Smooth muscle cell (in vitro differentiated cells): ENCODE measurements at regions not wholly inside any gene's neighbourhood (a gene's known extent, or its start where the extent isn't known, plus 50 kb on each side); places are given as distances from the start of the nearest gene placed in this dataset.

Experiments used
- DNase-seq: peaks from one replicate; lab custom pipeline; 2025; ENCODE audit not compliant: unreplicated experiment; lab: John Stamatoyannopoulos, UW
- H2AFZ ChIP-seq: fragments of 200-600 bp; sonication (generic); 2 replicates; pipeline ENCODE4 v1.6.0; 2016; ENCODE audit warnings: antibody characterized with exemption, low read depth, mild to moderate bottlenecking
- H3F3A ChIP-seq: fragments of 200-600 bp; sonication (generic); 2 replicates; pipeline ENCODE4 v1.6.0; 2017; ENCODE audit warnings: antibody characterized with exemption, low read depth
- H3K27ac ChIP-seq: fragments of 200-600 bp; sonication (generic); 2 replicates; pipeline ENCODE4 v1.5.1; 2016; ENCODE audit warnings: low read depth, mild to moderate bottlenecking
- H3K27me3 ChIP-seq: fragments of 200-600 bp; sonication (generic); 2 replicates; pipeline ENCODE4 v1.6.1; 2016; ENCODE audit warnings: low read depth, mild to moderate bottlenecking
- H3K36me3 ChIP-seq: fragments of 200-600 bp; sonication (generic); 2 replicates; pipeline ENCODE4 v1.5.1; 2016; ENCODE audit warnings: low read depth
- H3K4me1 ChIP-seq: fragments of 200-600 bp; sonication (generic); 2 replicates; pipeline ENCODE4 v1.5.1; 2016; ENCODE audit warnings: low read depth
- H3K4me2 ChIP-seq: fragments of 200-600 bp; sonication (generic); 2 replicates; pipeline ENCODE4 v1.6.0; 2016; ENCODE audit warnings: mild to moderate bottlenecking
- H3K4me3 ChIP-seq: fragments of 200-600 bp; sonication (generic); 2 replicates; pipeline ENCODE4 v1.5.1; 2016; ENCODE audit warnings: mild to moderate bottlenecking
- H3K79me2 ChIP-seq: fragments of 200-600 bp; sonication (generic); 2 replicates; pipeline ENCODE4 v1.6.0; 2016; ENCODE audit warnings: low read depth, mild to moderate bottlenecking
- H3K9ac ChIP-seq: fragments of 200-600 bp; sonication (generic); 2 replicates; pipeline ENCODE4 v1.6.0; 2016; ENCODE audit warnings: low read depth
- H3K9me3 ChIP-seq: fragments of 200-600 bp; sonication (generic); replicated peaks from 2 replicates; pipeline ENCODE4 v1.5.1; 2016; ENCODE audit warnings: low read depth
- H4K20me1 ChIP-seq: fragments of 200-600 bp; sonication (generic); 2 replicates; pipeline ENCODE4 v1.6.0; 2016; ENCODE audit warnings: low read depth
- CTCF ChIP-seq: fragments of 200-600 bp; sonication (generic); IDR thresholded peaks from 2 replicates; pipeline ENCODE4 v1.5.1; 2017; ENCODE audit warnings: borderline replicate concordance, mild to moderate bottlenecking, antibody characterized with exemption; ENCODE audit not compliant: insufficient read depth, poor library complexity, severe bottlenecking
- WGBS: methylation state at CpG from one replicate; pipeline ENCODE4 v1.1.7; 2016; ENCODE audit warnings: low lambda C conversion rate; 5-methylcytosine and 5-hydroxymethylcytosine counted together

GRCh38 chr6:145047891-145048290, 687.4 kb downstream of the EPM2A start:
- TF ChIP-seq CTCF, result no peak

GRCh38 chr6:145051661-145052060, 683.7 kb downstream of the EPM2A start:
- Histone ChIP-seq H3K4me3 (no peak overlapping the region), H4K20me1 (no peaks in the 10 kb centered on the region), H3K36me3 (no peaks in the 10 kb centered on the region), H3K9me3 (no peaks in the 10 kb centered on the region), H3K4me2 (no peak overlapping the region), H3K27ac (no peak overlapping the region), H3K9ac (no peak overlapping the region), H2AFZ (no peak overlapping the region), H3K4me1 (no peaks in the 10 kb centered on the region), H3F3A (no peaks in the 10 kb centered on the region), H3K79me2 (no peaks in the 10 kb centered on the region), H3K27me3 (no peaks in the 10 kb centered on the region)
- DNase-seq, result no peak
- no peak for TF ChIP-seq CTCF
- WGBS, result 81% methylated on average over 2 of the region's 2 CpGs

More at GRCh38 chr6:145047891-145048290, 687.4 kb downstream of the EPM2A start:
- Histone ChIP-seq H3K9ac (no peak overlapping the region), H3F3A (no peaks in the 10 kb centered on the region), H3K79me2 (no peaks in the 10 kb centered on the region), H3K27me3 (no peaks in the 10 kb centered on the region), H3K9me3 (no peaks in the 10 kb centered on the region), H3K27ac (no peak overlapping the region), H3K4me3 (no peak overlapping the region), H3K36me3 (no peaks in the 10 kb centered on the region), H3K4me2 (no peak overlapping the region), H2AFZ (no peak overlapping the region), H3K4me1 (no peaks in the 10 kb centered on the region), H4K20me1 (no peaks in the 10 kb centered on the region)
- WGBS, result 82% methylated on average over 4 of the region's 4 CpGs
- DNase-seq, result no peak

GRCh38 chr6:145055567-145055966, 679.8 kb downstream of the EPM2A start:
- H3K4me3 ChIP-seq, result no peak overlapping the region
- no peaks in the 10 kb centered on the region for H3K9me3 ChIP-seq
- H2AFZ ChIP-seq, result no peak overlapping the region
- H4K20me1 ChIP-seq, result no peaks in the 10 kb centered on the region
- H3K36me3 ChIP-seq, result no peaks in the 10 kb centered on the region
- no peak for DNase-seq
- H3K9ac ChIP-seq, result no peak overlapping the region
- H3K27me3 ChIP-seq, result no peaks in the 10 kb centered on the region
- H3K4me2 ChIP-seq, result no peak overlapping the region
- no peaks in the 10 kb centered on the region for H3K4me1 ChIP-seq
- no peaks in the 10 kb centered on the region for H3K79me2 ChIP-seq
- no peaks in the 10 kb centered on the region for H3F3A ChIP-seq
- 81% methylated on average over 1 of the region's 1 CpG for WGBS
- H3K27ac ChIP-seq, result no peak overlapping the region
- no peak for TF ChIP-seq CTCF

GRCh38 chr6:145060714-145061113, 674.6 kb downstream of the EPM2A start:
- no peaks in the 10 kb centered on the region for H3K27me3 ChIP-seq
- H3K4me2 ChIP-seq, result no peak overlapping the region
- TF ChIP-seq CTCF, result no peak
- no peak overlapping the region for H3K4me3 ChIP-seq
- no peak overlapping the region for H3K9ac ChIP-seq
- no peaks in the 10 kb centered on the region for H3K9me3 ChIP-seq
- no peaks in the 10 kb centered on the region for H3K79me2 ChIP-seq
- no peak for DNase-seq
- no peaks in the 10 kb centered on the region for H4K20me1 ChIP-seq
- H3F3A ChIP-seq, result no peaks in the 10 kb centered on the region
- H3K36me3 ChIP-seq, result no peaks in the 10 kb centered on the region
- WGBS, result 71% methylated on average over 1 of the region's 1 CpG
- no peaks in the 10 kb centered on the region for H3K4me1 ChIP-seq
- H3K27ac ChIP-seq, result no peak overlapping the region
- no peak overlapping the region for H2AFZ ChIP-seq
